WI38 (cell line): ENCODE measurements at regions not wholly inside any gene's neighbourhood (a gene's known extent, or its start where the extent isn't known, plus 50 kb on each side); places are given as distances from the start of the nearest gene placed in this dataset.

Experiments used
- H3K4me3 ChIP-seq: 2 replicates; pipeline ENCODE4 v1.5.1; 2011; ENCODE audit warnings: low read depth, mild to moderate bottlenecking, control low read depth, low read length
- CTCF ChIP-seq: IDR thresholded peaks from 2 replicates; pipeline ENCODE4 v1.5.1; 2012; ENCODE audit warnings: low read depth, mild to moderate bottlenecking, control low read depth, low read length

GRCh38 chr13:107305178-107305577, 737.2 kb upstream of the ARGLU1 start:
- no peak overlapping the region for H3K4me3 ChIP-seq
- TF ChIP-seq CTCF = no peak

GRCh38 chr13:107301724-107302374, 733.9 kb upstream of the ARGLU1 start:
- TF ChIP-seq CTCF = no peak
- no peak overlapping the region for H3K4me3 ChIP-seq

- TF ChIP-seq CTCF = no peak
- H3K4me3 ChIP-seq = no peak overlapping the region
Observed at GRCh38 chr13:107299717-107300116, 731.8 kb upstream of the ARGLU1 start.

GRCh38 chr13:107296804-107297203, 728.9 kb upstream of the ARGLU1 start:
- H3K4me3 ChIP-seq = no peak overlapping the region
- TF ChIP-seq CTCF = no peak

- no peak overlapping the region for H3K4me3 ChIP-seq
- TF ChIP-seq CTCF = no peak
Observed at GRCh38 chr13:107295416-107296140, 727.6 kb upstream of the ARGLU1 start.

- no peak for TF ChIP-seq CTCF
- no peak overlapping the region for H3K4me3 ChIP-seq
Observed at GRCh38 chr13:107293924-107294323, 726.0 kb upstream of the ARGLU1 start.

- no peak for TF ChIP-seq CTCF
- H3K4me3 ChIP-seq = no peak overlapping the region
Observed at GRCh38 chr13:107291875-107292274, 723.9 kb upstream of the ARGLU1 start.
